GM10266 (cell line): ENCODE measurements at regions not wholly inside any gene's neighbourhood (a gene's known extent, or its start where the extent isn't known, plus 50 kb on each side); places are given as distances from the start of the nearest gene placed in this dataset.

ENCODE experiments used
- DNase-seq: peaks from one replicate; pipeline ENCODE4 v3.0.0; 2012; ENCODE audit errors: extremely low spot score
- CTCF ChIP-seq: IDR thresholded peaks from 2 replicates; pipeline ENCODE4 v1.5.1; 2012; ENCODE audit warnings: mild to moderate bottlenecking, low read depth; ENCODE audit not compliant: control insufficient read depth, insufficient read depth; ENCODE audit errors: missing control alignments

DNA sequence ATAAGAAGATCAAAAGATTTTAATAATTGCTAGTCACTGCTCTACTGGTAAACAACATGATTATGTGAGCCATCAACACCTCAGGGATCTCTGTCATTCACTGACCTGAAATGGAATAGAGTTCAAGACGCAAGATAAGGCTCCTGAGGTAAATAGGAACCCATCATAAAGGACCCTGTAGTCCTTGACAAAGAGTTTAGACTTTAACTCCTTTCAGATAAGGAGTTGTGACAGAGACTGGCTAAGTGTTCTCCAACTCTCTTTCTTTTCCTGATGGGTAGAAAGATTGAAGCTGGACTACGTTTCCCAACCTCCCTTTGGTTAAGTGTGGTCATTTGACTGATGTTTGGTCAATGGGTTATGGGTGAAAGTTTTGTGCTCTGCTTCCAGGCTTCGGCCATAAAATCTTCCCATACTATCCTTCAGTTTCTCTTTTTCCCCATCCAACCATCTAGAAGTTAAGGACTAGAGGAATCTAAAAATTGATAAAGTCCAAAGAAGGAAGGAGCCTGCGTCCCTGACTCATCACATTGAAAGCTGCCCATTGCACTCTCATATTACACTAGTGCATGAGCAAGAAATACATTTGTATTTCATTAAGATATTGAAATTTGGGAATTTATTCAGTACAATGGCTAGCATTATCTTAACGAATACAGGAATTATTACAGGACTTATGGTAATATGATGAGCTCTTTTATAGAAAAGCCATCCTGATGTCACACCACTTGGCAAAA, 293.7 kb upstream of the ACVR2A start:
- no peak for TF ChIP-seq CTCF

GRCh38 chr2:147549054-147549453, 295.8 kb upstream of the ACVR2A start:
- DNase-seq, result no peak
- no peak for TF ChIP-seq CTCF

More for the DNA sequence above, 293.7 kb upstream of the ACVR2A start:
- DNase-seq, result no peak

DNA sequence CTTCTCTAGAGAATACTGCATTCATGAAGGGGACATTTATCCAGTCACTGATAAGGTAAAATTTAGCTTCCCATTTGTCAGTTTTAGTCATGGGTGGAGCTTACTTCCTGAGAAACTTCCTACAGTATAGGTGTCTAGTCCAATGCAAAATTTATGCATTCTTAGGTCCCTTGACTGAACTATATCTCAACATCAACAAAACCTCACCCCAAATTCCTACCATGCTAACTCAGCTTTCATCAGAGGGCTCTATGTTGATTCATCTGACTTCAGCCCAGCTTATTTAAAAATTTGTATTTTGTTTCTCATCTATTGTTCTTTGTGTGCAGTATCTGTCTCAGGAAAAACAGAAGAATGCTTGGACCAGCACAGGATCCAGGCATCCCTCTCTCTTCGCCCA, 296.4 kb upstream of the ACVR2A start:
- DNase-seq, result no peak

DNA sequence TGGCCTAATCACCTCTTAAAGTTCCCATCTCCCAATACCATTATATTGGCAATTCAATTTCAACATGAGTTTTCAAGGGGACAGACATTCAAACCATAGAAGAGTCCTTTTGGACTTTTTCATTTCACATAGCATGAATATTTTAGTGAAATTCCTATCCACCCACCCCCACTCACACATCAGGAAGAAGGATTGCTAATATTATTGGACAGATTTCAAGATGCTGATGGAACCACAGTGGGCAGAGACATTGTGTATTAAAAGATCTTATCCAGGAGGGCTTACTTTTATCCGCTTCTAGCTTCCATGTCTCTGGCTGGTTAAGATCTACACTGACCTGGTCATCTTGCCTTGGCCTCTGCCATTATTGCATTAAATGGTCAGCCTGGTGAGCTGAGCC, 297.4 kb upstream of the ACVR2A start:
- TF ChIP-seq CTCF, result no peak
- DNase-seq, result no peak

More for the DNA sequence above, 296.4 kb upstream of the ACVR2A start:
- no peak for TF ChIP-seq CTCF

GRCh38 chr2:147546109-147546508, 298.7 kb upstream of the ACVR2A start:
- no peak for TF ChIP-seq CTCF
- no peak for DNase-seq

GRCh38 chr2:147543056-147543455, 301.8 kb upstream of the ACVR2A start:
- DNase-seq, result no peak
- no peak for TF ChIP-seq CTCF

GRCh38 chr2:147542351-147542750, 302.5 kb upstream of the ACVR2A start:
- DNase-seq, result no peak

More at GRCh38 chr2:147542351-147542750, 302.5 kb upstream of the ACVR2A start:
- no peak for TF ChIP-seq CTCF
